CD4-positive, alpha-beta T cell (primary cell): ENCODE measurements at regions not wholly inside any gene's neighbourhood (a gene's known extent, or its start where the extent isn't known, plus 50 kb on each side); places are given as distances from the start of the nearest gene placed in this dataset.

ENCODE experiments used
- ATAC-seq: fragments of 200-7000 bp; cut with Tn5 transposase; one replicate; pipeline ENCODE4 v1.10.0; 2022; ENCODE audit warnings: mild to moderate bottlenecking; ENCODE audit not compliant: poor library complexity
- CTCF ChIA-PET: fragments of 350-600 bp; sonication (Branson Sonifier 250); formaldehyde crosslinking; loops from one replicate; lab custom pipeline; 2021; ENCODE audit warnings: antibody characterized with exemption, inconsistent platforms; lab: Charles Lee
- POLR2A ChIA-PET: fragments of 350-600 bp; sonication (Branson Sonifier 250); formaldehyde crosslinking; loops from one replicate; lab custom pipeline; 2021; ENCODE audit warnings: antibody characterized with exemption, inconsistent platforms; lab: Charles Lee
- DNase-seq, 14 experiments: peaks; one replicate each; pipeline ENCODE4 v3.0.0-alpha.2; 2013 to 2020; ENCODE audit warnings: mixed read lengths in 2 of 14
- H3K27ac ChIP-seq, 2 donors: one replicate each; pipeline versions ENCODE4 v1.5.1 to v1.7.0; 2013; ENCODE audit warnings: low read length in 2 of 2, low read depth in 1 of 2, mild to moderate bottlenecking in 1 of 2
- H3K27me3 ChIP-seq, 2 experiments: 1 replicate in 1 of 2; 2 replicates in 1 of 2; pipeline versions ENCODE4 v1.6.1 to v1.7.0; 2013; ENCODE audit warnings: low read length in 2 of 2, control low read depth in 1 of 2, mild to moderate bottlenecking in 1 of 2, moderate library complexity in 1 of 2; ENCODE audit not compliant: insufficient read depth in 2 of 2, control insufficient read depth in 1 of 2
- H3K36me3 ChIP-seq: one replicate; pipeline ENCODE4 v1.6.1; 2013; ENCODE audit warnings: low read length, control low read depth; ENCODE audit not compliant: insufficient read depth
- H3K4me1 ChIP-seq: one replicate; pipeline ENCODE4 v1.6.1; 2013; ENCODE audit warnings: low read length, control low read depth; ENCODE audit not compliant: insufficient read depth
- H3K4me3 ChIP-seq: one replicate; pipeline ENCODE4 v1.5.1; 2013; ENCODE audit warnings: mild to moderate bottlenecking, low read length, moderate library complexity
- H3K9me3 ChIP-seq, 2 experiments: 1 replicate in 1 of 2; 2 replicates in 1 of 2; pipeline versions ENCODE4 v1.6.1 to v1.7.0; 2013; ENCODE audit warnings: low read length in 2 of 2, mild to moderate bottlenecking in 2 of 2, control low read depth in 1 of 2, moderate library complexity in 1 of 2; ENCODE audit not compliant: control insufficient read depth in 1 of 2, insufficient read depth in 1 of 2
- H3K27ac Mint-ChIP-seq: one replicate; pipeline ENCODE4 v1.8.0; 2020; ENCODE audit warnings: mixed read lengths
- H3K27me3 Mint-ChIP-seq: one replicate; pipeline ENCODE4 v1.8.0; 2021; ENCODE audit warnings: mixed read lengths
- H3K36me3 Mint-ChIP-seq: one replicate; pipeline ENCODE4 v1.8.0; 2021; ENCODE audit warnings: low read depth, mixed read lengths
- H3K4me1 Mint-ChIP-seq: one replicate; pipeline ENCODE4 v1.8.0; 2021; ENCODE audit warnings: low read depth, mixed read lengths
- H3K4me3 Mint-ChIP-seq: one replicate; pipeline ENCODE4 v1.8.0; 2020; ENCODE audit warnings: mild to moderate bottlenecking, mixed read lengths
- H3K9me3 Mint-ChIP-seq: one replicate; pipeline ENCODE4 v1.8.0; 2020; ENCODE audit warnings: mixed read lengths
- intact Hi-C, 2 experiments: fragments of 100-400 bp; cut with DNase I in 1 of 2; cut with micrococcal nuclease in 1 of 2; formaldehyde crosslinking; loops; one replicate each; pipeline versions ENCODE4 v1.15.1 to v1.9.0; 2023 to 2025; cut with DNase I, micrococcal nuclease
- TF ChIP-seq, protein P1 (sequence below): fragments of 200-600 bp; IDR thresholded peaks from one replicate; pipeline ENCODE4 v1.8.0; 2022; ENCODE audit warnings: antibody characterized with exemption, mild to moderate bottlenecking

DNA sequence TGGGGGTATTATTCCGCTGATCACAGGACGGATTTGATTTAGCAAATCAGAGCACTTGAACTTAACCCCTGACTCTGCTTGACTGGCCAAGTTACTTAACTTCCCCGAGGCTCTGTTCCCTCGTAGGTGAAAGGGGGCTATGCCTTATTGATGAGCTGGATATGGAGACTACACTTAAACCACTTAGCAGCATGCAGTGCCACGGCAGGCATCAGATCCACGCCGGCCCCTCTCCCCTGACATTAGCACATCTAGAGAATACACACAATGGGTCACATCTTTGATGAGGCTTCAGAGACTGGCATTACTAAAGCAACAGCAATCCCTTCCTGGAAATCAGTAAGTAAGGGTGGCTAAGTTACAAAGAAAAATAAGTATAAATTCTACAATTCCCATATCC is 71.0 kb downstream of the ABCC12 start:
- H3K4me3 Mint-ChIP-seq, result no peak overlapping the region
- Histone ChIP-seq H3K4me3 (no peak overlapping the region), H3K27me3 (peaks cover 3 to 8% of the 10 kb centered on the region in 2 experiments), H3K27ac (no peak overlapping the region), H3K4me1 (no peaks in the 10 kb centered on the region), H3K36me3 (no peaks in the 10 kb centered on the region), H3K9me3 (peaks cover 0 to 3% of the 10 kb centered on the region in 2 experiments)
- H3K9me3 Mint-ChIP-seq, result no peaks in the 10 kb centered on the region
- POLR2A ChIA-PET, result no interaction called here
- no peaks in the 10 kb centered on the region for H3K36me3 Mint-ChIP-seq
- ATAC-seq (no peak), DNase-seq (no peak)
- H3K27ac Mint-ChIP-seq, result no peak overlapping the region
- intact Hi-C loops, result no loop called here
- CTCF ChIA-PET, result no interaction called here
- TF ChIP-seq, protein P1, sequence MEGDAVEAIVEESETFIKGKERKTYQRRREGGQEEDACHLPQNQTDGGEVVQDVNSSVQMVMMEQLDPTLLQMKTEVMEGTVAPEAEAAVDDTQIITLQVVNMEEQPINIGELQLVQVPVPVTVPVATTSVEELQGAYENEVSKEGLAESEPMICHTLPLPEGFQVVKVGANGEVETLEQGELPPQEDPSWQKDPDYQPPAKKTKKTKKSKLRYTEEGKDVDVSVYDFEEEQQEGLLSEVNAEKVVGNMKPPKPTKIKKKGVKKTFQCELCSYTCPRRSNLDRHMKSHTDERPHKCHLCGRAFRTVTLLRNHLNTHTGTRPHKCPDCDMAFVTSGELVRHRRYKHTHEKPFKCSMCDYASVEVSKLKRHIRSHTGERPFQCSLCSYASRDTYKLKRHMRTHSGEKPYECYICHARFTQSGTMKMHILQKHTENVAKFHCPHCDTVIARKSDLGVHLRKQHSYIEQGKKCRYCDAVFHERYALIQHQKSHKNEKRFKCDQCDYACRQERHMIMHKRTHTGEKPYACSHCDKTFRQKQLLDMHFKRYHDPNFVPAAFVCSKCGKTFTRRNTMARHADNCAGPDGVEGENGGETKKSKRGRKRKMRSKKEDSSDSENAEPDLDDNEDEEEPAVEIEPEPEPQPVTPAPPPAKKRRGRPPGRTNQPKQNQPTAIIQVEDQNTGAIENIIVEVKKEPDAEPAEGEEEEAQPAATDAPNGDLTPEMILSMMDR, result no peak
- peaks cover 23% of the 10 kb centered on the region for H3K27me3 Mint-ChIP-seq
- no peaks in the 10 kb centered on the region for H3K4me1 Mint-ChIP-seq

DNA sequence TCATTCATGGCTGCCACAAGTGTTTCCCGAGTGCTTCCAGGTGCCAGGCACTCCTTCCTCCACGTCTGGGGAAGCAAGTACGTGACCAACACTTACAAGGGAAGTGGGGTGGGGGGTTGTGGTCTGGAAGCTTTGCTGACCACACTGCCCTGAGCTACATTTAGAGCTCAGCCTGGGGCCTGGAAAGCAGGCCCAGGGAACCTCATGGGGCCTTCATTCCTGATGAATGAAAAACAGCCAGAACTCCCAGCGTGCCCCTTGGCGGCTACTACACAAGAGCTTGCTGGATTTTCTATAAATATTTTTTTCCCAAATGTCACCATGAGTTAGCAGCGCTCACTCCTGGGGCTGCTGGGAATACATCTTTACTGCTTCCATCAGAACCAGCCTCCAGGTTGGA is 73.3 kb downstream of the ABCC12 start:
- no peak overlapping the region for H3K4me3 ChIP-seq
- POLR2A ChIA-PET, result no interaction called here
- CTCF ChIA-PET, result no interaction called here
- intact Hi-C loops, result no loop called here
- no peak for ATAC-seq
- H3K27ac ChIP-seq, result no peak overlapping the region
- Mint-ChIP-seq H3K27ac (no peak overlapping the region), H3K4me3 (no peak overlapping the region), H3K4me1 (no peaks in the 10 kb centered on the region), H3K36me3 (no peaks in the 10 kb centered on the region), H3K9me3 (no peaks in the 10 kb centered on the region), H3K27me3 (peaks cover 23% of the 10 kb centered on the region)
- no peaks in the 10 kb centered on the region for H3K36me3 ChIP-seq
- no peak for DNase-seq
- H3K9me3 ChIP-seq, result peaks cover 0 to 3% of the 10 kb centered on the region in 2 experiments
- H3K27me3 ChIP-seq, result peaks cover 8% of the 10 kb centered on the region in 2 experiments
- TF ChIP-seq, protein P1, result no peak
- no peaks in the 10 kb centered on the region for H3K4me1 ChIP-seq

GRCh38 chr16:48081656-48082055 is 74.1 kb downstream of the ABCC12 start:
- Mint-ChIP-seq H3K27ac (no peak overlapping the region), H3K36me3 (no peaks in the 10 kb centered on the region), H3K27me3 (peaks cover 23% of the 10 kb centered on the region), H3K9me3 (no peaks in the 10 kb centered on the region), H3K4me3 (no peak overlapping the region), H3K4me1 (no peaks in the 10 kb centered on the region)
- no peak overlapping the region for H3K27ac ChIP-seq
- H3K4me1 ChIP-seq, result no peaks in the 10 kb centered on the region
- intact Hi-C loops, result no loop called here
- DNase-seq (no peak), ATAC-seq (no peak)
- peaks cover 0 to 3% of the 10 kb centered on the region in 2 experiments for H3K9me3 ChIP-seq
- peaks cover 6 to 8% of the 10 kb centered on the region in 2 experiments for H3K27me3 ChIP-seq
- ChIA-PET CTCF (no interaction called here), POLR2A (no interaction called here)
- no peaks in the 10 kb centered on the region for H3K36me3 ChIP-seq
- H3K4me3 ChIP-seq, result no peak overlapping the region
- TF ChIP-seq, protein P1, result no peak
